GM13977 (cell line): ENCODE measurements at regions not wholly inside any gene's neighbourhood (a gene's known extent, or its start where the extent isn't known, plus 50 kb on each side); places are given as distances from the start of the nearest gene placed in this dataset.

ENCODE experiments used
- DNase-seq: peaks from one replicate; pipeline ENCODE4 v3.0.0; 2012; ENCODE audit warnings: low spot score
- in situ Hi-C: fragments of 300-500 bp; cut with MboI; formaldehyde crosslinking; loops from one replicate; pipeline ENCODE4 v1.12.0; 2022; ENCODE audit warnings: low sequenced_read_pairs, low pct_unique_long_range_greater_than_20kb, mixed read lengths, inconsistent platforms; ENCODE audit not compliant: unreplicated experiment
- TF ChIP-seq, protein P1 (sequence below): IDR thresholded peaks from 2 replicates; pipeline ENCODE4 v1.5.1; 2012; ENCODE audit warnings: mild to moderate bottlenecking, control low read depth; ENCODE audit not compliant: insufficient read depth; ENCODE audit errors: extremely low read depth, missing control alignments

DNA sequence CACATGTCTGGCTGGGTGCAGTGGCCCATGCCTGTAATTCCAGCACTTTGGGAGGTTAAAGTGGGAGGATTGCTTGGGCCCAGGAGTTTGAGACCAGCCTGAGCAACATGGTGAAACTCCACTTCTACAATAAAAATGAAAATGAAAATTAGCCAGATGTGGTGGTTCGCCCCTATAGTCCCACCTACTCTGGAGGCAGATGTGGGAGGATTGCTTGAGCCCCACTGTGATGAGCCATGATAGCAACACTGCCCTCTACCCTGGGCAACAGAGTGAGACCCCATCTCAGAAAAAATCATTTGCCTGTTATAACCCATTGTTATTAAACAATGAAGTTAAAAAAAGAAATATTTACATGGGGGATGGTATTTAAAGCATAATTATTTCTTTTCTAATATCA is 240.1 kb upstream of the ZPLD1 start:
- in situ Hi-C loops = no loop called here
- no peak for DNase-seq
- TF ChIP-seq, protein P1, sequence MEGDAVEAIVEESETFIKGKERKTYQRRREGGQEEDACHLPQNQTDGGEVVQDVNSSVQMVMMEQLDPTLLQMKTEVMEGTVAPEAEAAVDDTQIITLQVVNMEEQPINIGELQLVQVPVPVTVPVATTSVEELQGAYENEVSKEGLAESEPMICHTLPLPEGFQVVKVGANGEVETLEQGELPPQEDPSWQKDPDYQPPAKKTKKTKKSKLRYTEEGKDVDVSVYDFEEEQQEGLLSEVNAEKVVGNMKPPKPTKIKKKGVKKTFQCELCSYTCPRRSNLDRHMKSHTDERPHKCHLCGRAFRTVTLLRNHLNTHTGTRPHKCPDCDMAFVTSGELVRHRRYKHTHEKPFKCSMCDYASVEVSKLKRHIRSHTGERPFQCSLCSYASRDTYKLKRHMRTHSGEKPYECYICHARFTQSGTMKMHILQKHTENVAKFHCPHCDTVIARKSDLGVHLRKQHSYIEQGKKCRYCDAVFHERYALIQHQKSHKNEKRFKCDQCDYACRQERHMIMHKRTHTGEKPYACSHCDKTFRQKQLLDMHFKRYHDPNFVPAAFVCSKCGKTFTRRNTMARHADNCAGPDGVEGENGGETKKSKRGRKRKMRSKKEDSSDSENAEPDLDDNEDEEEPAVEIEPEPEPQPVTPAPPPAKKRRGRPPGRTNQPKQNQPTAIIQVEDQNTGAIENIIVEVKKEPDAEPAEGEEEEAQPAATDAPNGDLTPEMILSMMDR = no peak

DNA sequence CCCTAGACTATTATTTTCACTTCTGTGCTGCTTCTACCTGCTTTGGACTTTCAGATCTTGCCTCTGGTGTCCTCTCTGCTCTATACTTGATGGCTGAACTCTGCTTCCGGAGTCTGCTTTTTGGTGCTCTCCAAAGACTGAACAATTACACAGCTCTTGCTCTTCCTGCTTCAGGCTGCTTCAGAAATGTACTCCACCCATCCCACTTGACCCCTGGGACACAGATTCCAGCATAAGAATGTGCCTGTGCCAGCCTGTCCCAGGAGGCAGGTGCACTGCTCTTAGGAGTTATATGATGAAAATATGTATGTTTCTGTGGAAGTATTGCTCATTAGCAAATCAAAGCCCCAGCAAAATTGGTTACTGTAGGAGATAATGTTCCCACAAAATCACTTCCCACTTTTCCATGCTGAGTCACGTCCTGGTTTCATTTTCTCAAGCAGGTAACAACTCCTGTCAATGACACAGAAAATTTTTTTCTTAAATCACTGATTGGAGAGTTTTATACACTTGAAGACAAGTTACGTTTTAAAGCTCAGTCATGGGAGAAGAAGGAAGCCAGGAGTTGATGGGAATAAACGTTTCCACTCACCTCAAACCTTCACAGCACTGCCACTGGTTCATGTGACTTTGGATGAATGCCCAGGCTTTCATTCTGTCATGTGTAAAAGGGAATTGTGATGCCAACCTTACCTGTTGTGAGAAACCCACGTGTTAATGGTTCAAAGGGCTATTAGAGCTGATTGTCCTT is 239.4 kb upstream of the ZPLD1 start:
- no peak for DNase-seq
- TF ChIP-seq, protein P1 = no peak
- in situ Hi-C loops = no loop called here

DNA sequence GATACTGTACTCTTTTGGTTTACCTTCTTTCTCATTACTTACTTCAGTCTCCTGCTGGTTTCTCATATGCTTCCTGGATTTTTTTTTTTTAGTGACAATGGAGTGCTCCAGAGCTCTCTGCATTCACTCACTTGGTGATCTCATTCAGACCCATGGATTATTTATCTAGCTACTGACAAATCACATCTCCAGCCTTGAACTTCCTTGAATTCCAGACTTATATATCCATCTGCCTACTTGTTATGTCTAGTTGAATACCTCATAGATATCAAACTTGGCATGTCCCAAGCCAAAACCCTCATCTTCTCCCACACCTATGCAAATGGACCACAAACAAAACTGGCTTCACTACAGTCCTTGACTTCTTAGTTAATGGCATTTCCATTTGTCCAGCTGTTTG is 234.7 kb upstream of the ZPLD1 start:
- no peak for DNase-seq
- in situ Hi-C loops = no loop called here
- TF ChIP-seq, protein P1 = no peak

DNA sequence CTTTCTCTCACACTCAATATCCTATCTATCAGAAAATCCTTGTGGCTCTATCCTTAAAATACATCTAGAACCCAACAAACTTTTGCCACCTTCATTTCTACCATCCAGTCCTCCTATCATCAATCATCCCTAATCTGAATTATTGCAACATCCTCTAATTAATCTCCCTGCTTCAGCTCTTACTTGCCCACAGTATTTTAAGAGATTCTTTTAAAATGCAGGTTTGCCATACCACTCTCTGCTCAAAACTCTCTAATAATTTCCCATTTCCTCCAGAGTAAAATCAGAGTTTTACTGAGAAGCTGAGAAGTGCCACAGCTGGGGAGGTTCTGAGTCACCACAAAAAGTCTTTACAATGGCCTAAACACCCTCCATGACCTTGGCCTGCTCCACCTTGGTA is 234.3 kb upstream of the ZPLD1 start:
- TF ChIP-seq, protein P1 = no peak
- in situ Hi-C loops = no loop called here
- no peak for DNase-seq

DNA sequence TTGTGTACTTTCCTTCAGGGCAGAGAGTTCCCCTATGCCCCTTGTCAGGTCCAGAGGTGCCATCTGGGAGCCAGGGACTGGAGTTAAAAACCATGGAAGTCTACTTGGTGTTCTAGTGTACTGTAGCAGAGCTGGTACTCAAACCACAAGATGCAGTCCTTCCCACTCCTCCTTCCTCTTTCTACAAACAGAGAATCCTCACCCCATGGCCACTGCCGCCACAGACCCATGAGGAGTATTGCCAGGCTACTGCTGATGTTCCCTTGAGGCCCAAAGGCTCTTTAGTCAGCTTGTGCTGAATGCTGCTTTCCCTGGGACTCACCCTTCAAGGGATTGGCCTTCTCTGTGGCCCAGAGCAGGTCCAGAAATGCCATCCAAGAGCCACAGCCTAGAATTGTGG is 229.2 kb upstream of the ZPLD1 start:
- DNase-seq = no peak
- in situ Hi-C loops = no loop called here
- TF ChIP-seq, protein P1 = no peak

DNA sequence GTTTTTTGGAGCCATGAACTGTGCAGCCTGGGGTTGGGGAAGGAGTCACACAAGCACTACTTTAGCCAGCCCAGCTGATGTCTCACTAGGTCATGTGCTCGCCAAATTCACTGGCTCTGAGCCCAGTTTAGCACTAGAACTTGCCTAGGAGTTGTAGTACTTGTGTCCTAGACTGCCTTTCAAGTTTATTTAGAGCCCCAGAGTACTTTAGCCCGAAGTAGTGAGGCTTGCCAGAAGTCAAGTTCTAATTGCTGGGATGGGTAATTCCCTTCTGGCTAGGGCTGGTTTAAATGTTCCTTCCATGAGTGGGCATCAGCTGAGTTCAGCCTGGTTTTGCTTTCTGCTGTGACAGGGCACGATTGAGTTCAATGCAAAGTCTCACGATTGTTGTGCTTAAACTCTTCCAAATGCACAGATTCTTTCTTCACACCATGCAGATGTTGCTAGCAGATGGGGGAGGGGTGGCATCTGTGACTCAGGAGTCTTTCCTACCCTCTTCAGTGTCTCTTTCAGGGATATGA is 228.2 kb upstream of the ZPLD1 start:
- TF ChIP-seq, protein P1 = no peak
- DNase-seq = no peak
- in situ Hi-C loops = no loop called here

DNA sequence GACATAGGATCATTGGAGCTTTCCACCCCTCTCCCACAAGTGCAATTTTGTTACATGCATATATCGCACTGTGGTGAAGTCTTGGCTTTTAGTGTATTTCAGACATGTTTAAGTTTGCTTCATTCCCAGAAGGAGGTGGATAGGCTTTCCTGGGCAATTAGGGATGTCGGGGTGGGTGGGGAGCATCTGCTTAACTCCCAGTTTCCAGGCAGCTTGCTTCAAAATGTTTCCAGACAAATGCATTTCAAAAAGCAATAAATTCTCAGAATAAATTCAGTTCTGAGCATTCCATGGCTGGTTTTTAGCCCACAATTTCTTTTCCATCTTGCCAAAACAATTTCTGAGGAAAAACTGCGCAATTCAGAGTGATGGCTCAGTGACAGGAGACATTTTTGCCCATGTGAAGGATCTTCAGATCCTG is 227.7 kb upstream of the ZPLD1 start:
- in situ Hi-C loops = no loop called here
- no peak for DNase-seq

More for the DNA sequence above, 227.7 kb upstream of the ZPLD1 start:
- TF ChIP-seq, protein P1 = no peak
